ENCODE measurements at regions not wholly inside any gene's neighbourhood (a gene's known extent, or its start where the extent isn't known, plus 50 kb on each side); places are given as distances from the start of the nearest gene placed in this dataset.

DNA sequence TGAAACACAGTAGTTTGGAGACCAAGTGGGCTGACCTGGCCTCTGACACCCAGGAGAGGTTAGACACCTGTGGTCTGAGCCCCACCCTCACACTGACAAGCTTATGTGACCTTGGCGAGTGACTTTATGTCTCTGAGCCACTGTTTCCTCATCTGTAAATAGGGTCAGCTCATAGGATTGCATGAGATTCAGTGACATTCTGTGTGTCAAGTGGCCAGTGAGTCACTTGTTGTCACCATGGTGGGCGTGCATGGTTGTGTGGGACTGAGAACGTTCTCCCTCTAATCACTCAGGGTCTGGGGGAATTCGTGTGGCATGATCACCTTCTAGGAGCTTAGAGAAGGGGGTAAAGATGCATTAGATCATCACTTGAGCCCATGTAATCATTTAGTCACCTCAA, 146.4 kb downstream of the PHETA1 start:
- TF ChIP-seq EZH2phosphoT487 (IDR thresholded peaks at IDR 0.05; ENCODE audit: borderline replicate concordance, low read length) (no peak), CTCF (IDR thresholded peaks at IDR 0.05; ENCODE audit: low read depth, low read length, poor library complexity, severe bottlenecking) (no peak)
